NCI-H1105 (cell line): ENCODE measurements at regions not wholly inside any gene's neighbourhood (a gene's known extent, or its start where the extent isn't known, plus 50 kb on each side); places are given as distances from the start of the nearest gene placed in this dataset.
"Not testable (repeated sequence)": the region's sequence is repeated elsewhere in the genome, so short reads cannot be mapped to it uniquely, and the experiment has no call there.

Experiments
- DNase-seq: peaks from one replicate; lab custom pipeline; 2025; lab: John Stamatoyannopoulos, UW

- no peak for DNase-seq
Measured at GRCh38 chr20:46785958-46786357, 76.5 kb downstream of the SLC2A10 start.

DNA sequence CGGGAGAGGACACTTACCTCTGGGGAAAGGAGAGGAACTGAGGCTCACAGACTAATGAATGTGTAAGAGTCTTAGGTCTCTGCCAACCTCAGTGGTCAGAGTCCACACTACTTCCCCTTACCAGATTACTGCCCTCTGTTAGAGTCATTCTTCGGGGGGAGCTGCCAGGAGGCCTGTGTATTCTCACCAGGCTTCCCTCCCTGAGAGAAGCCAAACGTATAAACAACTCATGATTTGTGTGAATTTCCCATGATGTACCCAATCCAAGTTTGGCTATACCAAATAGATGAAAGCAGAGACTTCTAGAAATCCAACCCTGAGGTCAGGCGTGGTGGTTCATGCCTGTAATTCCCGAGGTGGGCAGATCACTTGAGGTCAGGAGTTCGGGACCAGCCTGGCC, 77.1 kb downstream of the SLC2A10 start:
- DNase-seq, result no peak

DNA sequence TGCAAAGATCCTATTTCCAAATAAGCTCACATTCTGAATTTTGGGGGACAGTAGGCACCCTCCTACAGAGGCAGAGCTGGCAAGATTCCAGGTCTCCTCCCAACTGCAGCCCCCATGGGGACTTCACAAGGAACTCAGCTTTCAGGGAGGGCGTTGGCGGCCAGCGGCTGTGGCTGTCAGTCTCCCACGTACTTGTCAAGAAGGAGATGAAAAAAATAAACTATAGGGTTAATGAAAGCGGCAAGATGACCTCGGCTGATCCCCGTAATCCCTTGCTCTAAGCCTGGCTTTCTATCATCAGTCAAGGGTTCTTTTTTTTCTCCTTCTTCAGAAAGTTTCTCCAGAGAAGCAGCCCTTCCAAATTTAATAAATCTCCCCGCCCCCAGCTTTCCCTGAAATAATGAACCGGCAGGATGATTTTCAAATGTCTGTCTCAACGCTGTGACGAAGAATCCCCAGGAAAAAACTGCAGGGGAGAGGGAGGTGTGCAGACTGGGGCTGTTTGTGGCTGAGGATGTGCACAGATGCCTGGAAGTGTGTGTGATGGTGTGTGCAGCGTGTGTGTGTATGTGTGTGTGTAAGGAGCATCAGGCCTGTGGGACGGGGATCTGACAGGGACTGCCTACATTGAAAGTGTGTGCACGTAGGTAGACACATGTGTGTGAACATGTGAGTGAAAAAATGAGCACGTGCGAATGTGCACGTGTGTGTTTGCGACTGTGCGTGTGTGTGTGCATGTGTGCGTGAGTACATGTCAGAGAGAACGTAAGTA, 78.7 kb downstream of the SLC2A10 start:
- no peak for DNase-seq

- not testable (repeated sequence) for DNase-seq
Measured at GRCh38 chr20:46788763-46789091, 79.3 kb downstream of the SLC2A10 start.

GRCh38 chr20:46789339-46790028, 80.0 kb downstream of the SLC2A10 start:
- no peak for DNase-seq

- DNase-seq, result no peak
Measured at GRCh38 chr20:46791722-46792416, 82.4 kb downstream of the SLC2A10 start.

DNA sequence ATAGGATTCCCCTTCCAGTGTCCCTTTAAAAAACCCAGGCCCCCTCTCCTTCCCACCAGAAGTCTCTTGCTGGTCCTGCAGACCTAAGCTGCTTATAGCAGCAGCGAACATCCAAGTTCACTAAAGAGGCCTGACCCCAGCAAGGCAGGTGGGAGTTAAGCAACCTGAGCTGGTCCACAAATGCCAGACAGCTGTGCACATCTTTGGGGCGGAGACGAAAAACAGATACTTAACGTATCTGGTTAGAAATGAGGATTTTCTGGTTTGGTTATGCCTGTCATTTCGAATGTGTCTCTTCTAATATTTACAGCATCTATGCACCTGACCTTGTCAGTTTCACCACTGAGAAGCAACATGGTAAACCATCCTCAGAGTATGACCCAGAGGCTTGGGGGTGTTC, 87.8 kb downstream of the SLC2A10 start:
- DNase-seq, result no peak

DNA sequence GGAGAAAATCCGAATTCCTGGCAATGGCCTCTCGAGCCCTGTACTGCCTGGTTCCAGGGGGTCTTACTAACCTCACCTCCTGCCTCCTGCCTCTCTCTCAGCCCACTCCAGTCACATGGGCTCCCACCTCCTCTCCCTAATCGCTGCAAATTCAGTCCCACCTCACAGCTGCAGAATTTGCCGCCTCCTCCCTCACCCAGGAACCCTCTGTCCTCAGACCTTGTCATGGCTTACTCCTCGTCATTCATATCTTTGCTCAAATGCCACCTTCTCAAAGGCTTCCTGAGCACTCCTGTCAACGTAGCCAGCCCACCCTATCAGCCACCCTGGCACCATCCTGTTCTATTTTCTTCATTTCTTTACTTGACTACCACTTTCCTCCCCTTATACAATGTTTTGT, 89.0 kb downstream of the SLC2A10 start:
- DNase-seq, result no peak

GRCh38 chr20:46799781-46800408, 90.4 kb downstream of the SLC2A10 start:
- no peak for DNase-seq

DNA sequence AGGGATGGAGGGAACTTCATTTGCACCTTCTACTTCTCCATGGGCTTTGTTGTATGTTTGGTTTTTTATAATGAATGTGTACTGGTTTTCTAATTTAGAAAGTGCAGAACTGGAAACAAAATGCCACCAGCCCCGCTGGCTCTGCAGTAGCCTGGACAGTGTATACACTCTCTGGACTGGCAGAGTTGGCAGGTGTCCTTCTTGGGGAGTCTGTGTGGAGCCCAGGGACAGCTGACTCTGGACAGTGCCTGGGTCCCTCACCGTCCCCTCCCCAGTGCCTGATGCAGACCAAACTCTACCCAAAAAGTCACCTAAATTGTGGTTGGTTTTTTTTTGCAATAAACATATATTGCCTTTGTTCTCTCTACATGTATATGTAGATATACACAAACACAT, 91.0 kb downstream of the SLC2A10 start:
- DNase-seq, result no peak

GRCh38 chr20:46801003-46801702, 91.7 kb downstream of the SLC2A10 start:
- DNase-seq, result no peak

DNA sequence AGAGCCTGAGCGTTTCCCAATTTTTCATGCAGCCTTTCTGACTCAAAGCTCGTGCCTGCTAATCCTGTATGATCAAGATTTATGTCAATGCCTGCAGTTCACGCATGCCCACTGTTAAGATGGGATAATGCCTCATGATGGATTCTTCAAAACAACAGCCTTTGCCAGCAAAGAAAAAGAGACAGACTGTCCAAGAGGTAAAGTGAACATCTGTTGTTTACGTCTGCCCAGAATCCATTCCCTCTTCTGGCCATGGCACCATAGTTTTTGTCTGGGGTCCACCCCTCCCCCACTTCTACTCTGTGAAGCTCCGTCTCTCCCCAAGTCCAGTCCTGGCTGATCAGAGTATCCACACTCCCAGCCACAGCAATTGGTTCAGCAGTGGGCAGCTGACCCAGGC, 91.9 kb upstream of the EYA2 start:
- peak; percentile 12 for DNase-seq

GRCh38 chr20:46803123-46804020, 91.3 kb upstream of the EYA2 start:
- no peak for DNase-seq

- DNase-seq, result no peak
Measured at GRCh38 chr20:46804126-46804525, 90.5 kb upstream of the EYA2 start.

DNA sequence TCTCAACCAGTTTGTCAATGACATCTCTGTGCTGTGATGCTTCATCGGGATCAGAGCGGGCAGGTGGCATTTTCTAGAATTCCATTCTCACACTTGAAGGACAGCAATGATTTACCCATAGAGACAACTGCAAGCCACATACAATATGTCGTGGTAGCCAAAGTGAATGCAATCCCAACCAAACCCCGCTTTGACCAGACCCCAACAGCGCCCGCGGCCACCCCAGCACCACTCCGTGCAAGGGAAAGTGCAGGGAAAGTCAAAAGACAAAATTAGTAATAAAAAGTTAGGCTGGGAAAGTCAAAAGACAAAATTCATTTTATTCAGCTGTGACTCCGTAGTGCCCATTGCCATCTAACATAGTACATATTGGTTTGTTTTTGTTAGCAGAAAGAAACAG, 88.8 kb upstream of the EYA2 start:
- DNase-seq, result no peak

DNA sequence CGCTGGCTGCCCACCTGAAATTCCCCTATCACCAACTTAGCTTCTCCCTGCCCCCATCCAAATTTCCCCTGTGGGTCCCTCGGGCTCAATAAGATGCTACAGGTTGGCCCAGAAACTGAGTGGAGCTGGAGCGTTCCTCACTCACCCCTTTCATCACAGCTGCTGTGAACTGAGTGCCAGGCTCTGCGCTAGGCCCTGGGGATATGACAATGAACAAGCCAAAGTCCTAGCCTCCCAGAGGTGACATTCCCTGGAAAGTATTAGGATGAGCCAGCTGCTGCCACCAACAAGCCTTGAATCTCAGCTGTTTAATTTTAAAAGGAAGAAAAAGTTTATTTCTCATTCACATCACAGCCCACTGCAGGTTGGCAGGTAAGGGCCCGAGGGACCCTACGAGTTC, 86.6 kb upstream of the EYA2 start:
- DNase-seq, result peak; percentile 25

DNA sequence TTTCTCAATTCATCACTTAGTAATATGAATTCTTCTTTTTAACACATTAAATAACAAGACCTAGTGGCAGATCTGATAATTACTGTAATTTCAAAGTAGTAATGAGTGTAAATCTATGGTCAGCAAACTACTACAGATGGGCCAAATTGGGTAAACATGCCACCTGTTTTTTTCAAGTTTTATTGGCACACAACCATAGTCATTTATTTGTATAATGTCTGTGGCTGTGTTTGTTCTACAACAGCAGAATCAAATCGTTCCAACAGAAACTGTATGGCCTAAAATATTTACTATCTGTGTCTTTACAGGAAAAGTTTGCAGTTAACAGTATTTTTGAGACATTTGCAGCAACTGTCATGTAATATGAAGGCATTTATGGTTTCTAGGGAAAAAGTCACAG, 86.1 kb upstream of the EYA2 start:
- DNase-seq, result peak; percentile 61

DNA sequence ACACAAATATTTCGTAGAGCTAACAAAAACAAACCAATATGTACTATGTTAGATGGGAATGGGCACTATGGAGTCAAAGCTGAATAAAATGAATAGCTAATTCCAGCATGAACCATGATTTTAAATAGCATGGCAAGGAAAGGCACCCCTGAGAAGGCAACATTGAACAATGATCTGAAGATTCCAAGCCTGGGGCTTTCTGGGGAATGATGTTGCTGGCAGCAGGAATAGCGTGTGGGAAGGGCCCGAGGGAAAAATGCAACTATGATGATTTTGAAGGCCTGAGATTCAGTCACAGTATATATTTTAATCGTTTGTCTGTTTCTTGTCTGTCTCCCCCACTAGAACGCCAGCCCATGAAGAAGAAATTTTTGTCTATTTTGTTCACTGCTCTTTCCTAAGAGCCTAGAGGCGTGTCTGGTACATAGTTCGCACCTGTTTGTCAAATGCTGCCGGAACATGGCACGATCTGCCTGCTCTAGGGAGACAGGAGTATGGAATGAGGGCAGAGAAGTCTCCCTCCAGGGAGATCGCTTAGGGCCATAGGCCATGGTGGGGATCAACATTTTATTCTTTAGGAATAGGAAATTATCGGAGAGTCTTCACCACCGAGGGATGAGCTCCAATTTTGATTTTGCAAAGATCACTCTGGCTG, 84.8 kb upstream of the EYA2 start:
- no peak for DNase-seq

GRCh38 chr20:46810448-46811223, 84.0 kb upstream of the EYA2 start:
- peak; percentile 78 for DNase-seq
